Endothelial cell of umbilical vein (primary cell): ENCODE measurements at regions not wholly inside any gene's neighbourhood (a gene's known extent, or its start where the extent isn't known, plus 50 kb on each side); places are given as distances from the start of the nearest gene placed in this dataset.
"Not testable (repeated sequence)": the region's sequence is repeated elsewhere in the genome, so short reads cannot be mapped to it uniquely, and the experiment has no call there.

ENCODE experiments used
- CTCF ChIP-seq, 2 donors: IDR thresholded peaks; 1 replicate in 1 of 2; 2 replicates in 1 of 2; pipeline ENCODE4 v1.5.1; 2011; ENCODE audit warnings: low read length in 2 of 2, mild to moderate bottlenecking in 2 of 2, moderate library complexity in 2 of 2, control low read depth in 1 of 2, inconsistent platforms in 1 of 2, low read depth in 1 of 2; ENCODE audit not compliant: insufficient read depth in 1 of 2; ENCODE audit errors: extremely low read depth in 1 of 2
- EZH2 ChIP-seq: IDR thresholded peaks from 2 replicates; pipeline ENCODE4 v1.6.1; 2012; ENCODE audit warnings: borderline replicate concordance, low read depth, mild to moderate bottlenecking, moderate library complexity, low read length, inconsistent platforms; ENCODE audit not compliant: severe bottlenecking
- MAX ChIP-seq: IDR thresholded peaks from 2 replicates; pipeline ENCODE4 v1.6.1; 2011; ENCODE audit not compliant: insufficient read depth, insufficient read length
- MYC ChIP-seq: IDR thresholded peaks from one replicate; pipeline ENCODE4 v1.6.1; 2011; ENCODE audit warnings: mild to moderate bottlenecking, low read depth, low read length
- POLR2AphosphoS5 ChIP-seq: IDR thresholded peaks from 2 replicates; pipeline ENCODE4 v1.6.1; 2012; ENCODE audit warnings: low read depth, mild to moderate bottlenecking, control low read depth, low read length, moderate library complexity; ENCODE audit not compliant: insufficient read depth

GRCh38 chr11:39736351-39736750 is 1723.1 kb downstream of the LRRC4C start:
- TF ChIP-seq EZH2; CTCF (IDR thresholded peaks at IDR 0.05; ENCODE audit: extremely low read depth in 1 of 2, insufficient read depth in 1 of 2, low read depth in 1 of 2, low read length in 2 of 2); POLR2AphosphoS5; MYC; MAX: not testable (repeated sequence)
